AG04450 (cell line): ENCODE measurements at regions not wholly inside any gene's neighbourhood (a gene's known extent, or its start where the extent isn't known, plus 50 kb on each side); places are given as distances from the start of the nearest gene placed in this dataset.
A peak's percentile ranks its signal among the peaks of the same experiment; 100 is the strongest.

Source experiments
- CTCF ChIA-PET: fragments of 300-600, 350-600 bp; formaldehyde crosslinking; extraction: SDS; loops from one replicate; lab custom pipeline; 2022; ENCODE audit warnings: antibody characterized with exemption, inconsistent platforms; lab: Charles Lee
- POLR2A ChIA-PET: fragments of 350-600 bp; formaldehyde crosslinking; extraction: SDS; loops from one replicate; lab custom pipeline; 2021; ENCODE audit warnings: antibody characterized with exemption, inconsistent platforms; lab: Yijun Ruan, JAX
- DNase-seq: peaks from one replicate; pipeline ENCODE4 v3.0.0-alpha.2; 2011; ENCODE audit warnings: low read depth, low spot score
- H3K27ac ChIP-seq: one replicate; pipeline ENCODE4 v1.5.1; 2012; ENCODE audit warnings: low read depth, low read length, control low read depth
- H3K27me3 ChIP-seq: one replicate; pipeline ENCODE4 v1.6.0; 2012; ENCODE audit warnings: low read length; ENCODE audit not compliant: control insufficient read depth, insufficient read depth
- H3K4me3 ChIP-seq: 2 replicates; pipeline ENCODE4 v1.5.1; 2011; ENCODE audit warnings: mild to moderate bottlenecking, low read depth, low read length, control low read depth
- H3K9me3 ChIP-seq: 2 replicates; pipeline ENCODE4 v1.5.1; 2012; ENCODE audit warnings: low read length; ENCODE audit not compliant: control insufficient read depth, insufficient read depth
- CTCF ChIP-seq: IDR thresholded peaks from 2 replicates; pipeline ENCODE4 v1.5.1; 2011; ENCODE audit warnings: low read depth, low read length, control low read depth, inconsistent platforms

GRCh38 chr22:46068181-46068592 lies 82.1 kb upstream of the PPARA start:
- Histone ChIP-seq H3K27ac (no peak overlapping the region), H3K9me3 (no peaks in the 10 kb centered on the region; the same call in 1 of the 2 replicates), H3K27me3 (no peaks in the 10 kb centered on the region), H3K4me3 (no peak overlapping the region)
- CTCF ChIA-PET: interaction anchor here (3.4 kb wide), 1 partner anchor 62 kb away, joined by 27 read pairs; no protein-coding TSS in a partner anchor
- TF ChIP-seq CTCF: no peak
- POLR2A ChIA-PET: no interaction called here
- DNase-seq: no peak

- POLR2A ChIA-PET: interaction anchor here (0.7 to 2.3 kb wide), 6 partner anchors 14 to 62 kb away, joined by 4 to 10 read pairs (median 6); no protein-coding TSS in a partner anchor
- CTCF ChIA-PET: interaction anchor here (1.1 to 3.4 kb wide), 4 partner anchors 32 to 74 kb away, joined by 3 to 27 read pairs (median 4); no protein-coding TSS in a partner anchor
- Histone ChIP-seq H3K4me3 (peak overlapping the region; percentile 69), H3K27ac (peak overlapping the region; percentile 94), H3K9me3 (no peaks in the 10 kb centered on the region; the same call in 1 of the 2 replicates), H3K27me3 (no peaks in the 10 kb centered on the region)
- DNase-seq: no peak
- TF ChIP-seq CTCF: no peak
These were observed 81.5 kb upstream of the PPARA start for GRCh38 chr22:46068593-46069491.

- H3K4me3 ChIP-seq: peak overlapping the region; percentile 69
- CTCF ChIA-PET: interaction anchor here (1.1 to 3.4 kb wide), 4 partner anchors 33 to 75 kb away, joined by 3 to 27 read pairs (median 4); no protein-coding TSS in a partner anchor
- TF ChIP-seq CTCF: no peak
These were observed 80.7 kb upstream of the PPARA start for GRCh38 chr22:46069521-46070214.

GRCh38 chr22:46070215-46070802 lies 80.0 kb upstream of the PPARA start:
- POLR2A ChIA-PET: interaction anchor here (0.9 to 2.3 kb wide), 6 partner anchors 13 to 64 kb away, joined by 3 to 10 read pairs (median 6); no protein-coding TSS in a partner anchor
- DNase-seq: no peak
- Histone ChIP-seq H3K9me3 (no peaks in the 10 kb centered on the region; the same call in 1 of the 2 replicates), H3K4me3 (peak overlapping the region; percentile 69), H3K27me3 (no peaks in the 10 kb centered on the region), H3K27ac (peak overlapping the region; percentile 94)
- no peak for TF ChIP-seq CTCF
- CTCF ChIA-PET: interaction anchor here (1.1 to 3.4 kb wide), 4 partner anchors 33 to 76 kb away, joined by 3 to 27 read pairs (median 4); no protein-coding TSS in a partner anchor

More at GRCh38 chr22:46069521-46070214, 80.7 kb upstream of the PPARA start:
- Histone ChIP-seq H3K27me3 (no peaks in the 10 kb centered on the region), H3K27ac (peak overlapping the region; percentile 94), H3K9me3 (no peaks in the 10 kb centered on the region; the same call in 1 of the 2 replicates)
- peak; percentile 54 for DNase-seq
- POLR2A ChIA-PET: interaction anchor here (0.7 to 2.3 kb wide), 8 partner anchors 12 to 63 kb away, joined by 3 to 10 read pairs (median 6); no protein-coding TSS in a partner anchor
